ENCODE measurements at regions not wholly inside any gene's neighbourhood (a gene's known extent, or its start where the extent isn't known, plus 50 kb on each side); places are given as distances from the start of the nearest gene placed in this dataset.

GRCh38 chr13:83470133-83470797 lies 412.0 kb downstream of the SLITRK1 start (continued):
- no peak for TF ChIP-seq ZNF462 (CRISPR knock-in tag; IDR thresholded peaks at IDR 0.05)

GRCh38 chr13:83453723-83454122 lies 428.6 kb downstream of the SLITRK1 start:
- H3K27ac ChIP-seq (ENCODE audit: low read depth): no peak overlapping the region
- ATAC-seq: no peak
- no peaks in the 10 kb centered on the region for H4K20me1 ChIP-seq (replicated peaks; ENCODE audit: insufficient read depth)
- H3K4me1 ChIP-seq (ENCODE audit: insufficient read depth): no peaks in the 10 kb centered on the region
- no peaks in the 10 kb centered on the region for H3K27me3 ChIP-seq (ENCODE audit: insufficient read depth)
- H3F3A ChIP-seq (replicated peaks; ENCODE audit: low read depth): no peaks in the 10 kb centered on the region
- Mint-ChIP-seq H3K27me3 (ENCODE audit: insufficient read depth, low read depth, poor library complexity) (peaks cover 7% of the 10 kb centered on the region), H3K4me1 (peaks cover 10% of the 10 kb centered on the region; the same call in 2 of the 3 replicates), H3K36me3 (ENCODE audit: low read depth) (no peaks in the 10 kb centered on the region), H3K4me3 (no peak overlapping the region), H3K27ac (no peak overlapping the region), H3K9me3 (peaks cover 8% of the 10 kb centered on the region; the same call in 1 of the 3 replicates)
- H3K9me2 ChIP-seq (ENCODE audit: insufficient read depth): no peaks in the 10 kb centered on the region
- H3K36me3 ChIP-seq (ENCODE audit: insufficient read depth): no peaks in the 10 kb centered on the region
- H3K4me3 ChIP-seq: no peak overlapping the region
- H2AFZ ChIP-seq: no peak overlapping the region
- H3K79me2 ChIP-seq (replicated peaks; ENCODE audit: insufficient read depth): no peaks in the 10 kb centered on the region
- no peak for DNase-seq (ENCODE audit: low spot score)
- H3K4me2 ChIP-seq: no peak overlapping the region
- TF ChIP-seq POLR2AphosphoS5 (IDR thresholded peaks at IDR 0.05; ENCODE audit: low read depth) (no peak), STAT1 (IDR thresholded peaks at IDR 0.05; ENCODE audit: unreplicated experiment) (no peak), ZNF331 (CRISPR knock-in tag; IDR thresholded peaks at IDR 0.05; ENCODE audit: low read depth) (no peak), REST (IDR thresholded peaks at IDR 0.05; ENCODE audit: unreplicated experiment) (no peak), NANOG (IDR thresholded peaks at IDR 0.05; ENCODE audit: borderline replicate concordance) (no peak), ETS1 (IDR thresholded peaks at IDR 0.05) (no peak), CTCF (conservative IDR thresholded peaks at IDR 0.05; ENCODE audit: low read depth in 2 of 2) (no peak)
